ENCODE measurements at regions not wholly inside any gene's neighbourhood (a gene's known extent, or its start where the extent isn't known, plus 50 kb on each side); places are given as distances from the start of the nearest gene placed in this dataset.
"Not testable (repeated sequence)": the region's sequence is repeated elsewhere in the genome, so short reads cannot be mapped to it uniquely, and the experiment has no call there.

- H3K27me3 Mint-ChIP-seq: no peaks in the 10 kb centered on the region
- H3K4me3 Mint-ChIP-seq: no peak overlapping the region
- no peak overlapping the region for H3K27ac Mint-ChIP-seq
- peaks cover 3% of the 10 kb centered on the region for H3K4me1 Mint-ChIP-seq
- no peaks in the 10 kb centered on the region for H3K9me3 Mint-ChIP-seq
- H3K36me3 Mint-ChIP-seq: no peaks in the 10 kb centered on the region
Observed at GRCh38 chr7:148500978-148501377, 89.6 kb upstream of the C7orf33 start.

- Mint-ChIP-seq H3K4me3 (no peak overlapping the region), H3K27me3 (no peaks in the 10 kb centered on the region), H3K9me3 (no peaks in the 10 kb centered on the region), H3K36me3 (no peaks in the 10 kb centered on the region), H3K4me1 (peaks cover 3% of the 10 kb centered on the region), H3K27ac (no peak overlapping the region)
Observed at GRCh38 chr7:148503900-148504487, 86.6 kb upstream of the C7orf33 start.

GRCh38 chr7:148505645-148506375 is 84.8 kb upstream of the C7orf33 start:
- H3K4me1 Mint-ChIP-seq: peaks cover 3% of the 10 kb centered on the region
- H3K9me3 Mint-ChIP-seq: no peaks in the 10 kb centered on the region
- H3K36me3 Mint-ChIP-seq: no peaks in the 10 kb centered on the region
- no peak overlapping the region for H3K4me3 Mint-ChIP-seq
- H3K27ac Mint-ChIP-seq: no peak overlapping the region
- H3K27me3 Mint-ChIP-seq: no peaks in the 10 kb centered on the region

GRCh38 chr7:148507064-148507573 is 83.4 kb upstream of the C7orf33 start:
- not testable (repeated sequence) for H3K9me3 Mint-ChIP-seq, H3K27me3 Mint-ChIP-seq, H3K36me3 Mint-ChIP-seq, H3K27ac Mint-ChIP-seq, H3K4me3 Mint-ChIP-seq, H3K4me1 Mint-ChIP-seq

- Mint-ChIP-seq H3K27ac (no peak overlapping the region), H3K4me3 (no peak overlapping the region), H3K9me3 (no peaks in the 10 kb centered on the region), H3K4me1 (peaks cover 3% of the 10 kb centered on the region), H3K27me3 (no peaks in the 10 kb centered on the region), H3K36me3 (no peaks in the 10 kb centered on the region)
Observed at GRCh38 chr7:148507787-148508186, 82.8 kb upstream of the C7orf33 start.

GRCh38 chr7:148514236-148514635 is 76.3 kb upstream of the C7orf33 start:
- Mint-ChIP-seq H3K36me3 (no peaks in the 10 kb centered on the region), H3K27ac (no peak overlapping the region), H3K4me3 (no peak overlapping the region), H3K4me1 (no peaks in the 10 kb centered on the region), H3K27me3 (no peaks in the 10 kb centered on the region), H3K9me3 (no peaks in the 10 kb centered on the region)

- Mint-ChIP-seq H3K27ac (no peak overlapping the region), H3K36me3 (no peaks in the 10 kb centered on the region), H3K9me3 (no peaks in the 10 kb centered on the region), H3K4me1 (no peaks in the 10 kb centered on the region), H3K27me3 (no peaks in the 10 kb centered on the region), H3K4me3 (no peak overlapping the region)
Observed at GRCh38 chr7:148515237-148515636, 75.3 kb upstream of the C7orf33 start.

GRCh38 chr7:148515728-148516695 is 74.6 kb upstream of the C7orf33 start:
- H3K36me3 Mint-ChIP-seq: no peaks in the 10 kb centered on the region
- peaks cover 2% of the 10 kb centered on the region for H3K4me1 Mint-ChIP-seq
- H3K4me3 Mint-ChIP-seq: no peak overlapping the region
- no peak overlapping the region for H3K27ac Mint-ChIP-seq
- H3K9me3 Mint-ChIP-seq: no peaks in the 10 kb centered on the region
- H3K27me3 Mint-ChIP-seq: no peaks in the 10 kb centered on the region

GRCh38 chr7:148519386-148519785 is 71.2 kb upstream of the C7orf33 start:
- not testable (repeated sequence) for H3K27ac Mint-ChIP-seq, H3K27me3 Mint-ChIP-seq, H3K4me1 Mint-ChIP-seq, H3K9me3 Mint-ChIP-seq, H3K36me3 Mint-ChIP-seq, H3K4me3 Mint-ChIP-seq

- H3K27me3 Mint-ChIP-seq: peaks cover 5% of the 10 kb centered on the region
- peaks cover 4% of the 10 kb centered on the region for H3K4me1 Mint-ChIP-seq
- no peaks in the 10 kb centered on the region for H3K36me3 Mint-ChIP-seq
- no peaks in the 10 kb centered on the region for H3K9me3 Mint-ChIP-seq
- no peak overlapping the region for H3K4me3 Mint-ChIP-seq
- peak overlapping the region; percentile 8 for H3K27ac Mint-ChIP-seq
Observed at GRCh38 chr7:148521271-148521670, 69.3 kb upstream of the C7orf33 start.

- Mint-ChIP-seq H3K9me3 (no peaks in the 10 kb centered on the region), H3K4me3 (no peak overlapping the region), H3K27me3 (peaks cover 5% of the 10 kb centered on the region), H3K36me3 (no peaks in the 10 kb centered on the region), H3K4me1 (peaks cover 10% of the 10 kb centered on the region), H3K27ac (no peak overlapping the region)
Observed at GRCh38 chr7:148523550-148523949, 67.0 kb upstream of the C7orf33 start.

- peaks cover 5% of the 10 kb centered on the region for H3K27me3 Mint-ChIP-seq
- no peak overlapping the region for H3K4me3 Mint-ChIP-seq
- peaks cover 10% of the 10 kb centered on the region for H3K4me1 Mint-ChIP-seq
- H3K9me3 Mint-ChIP-seq: no peaks in the 10 kb centered on the region
- no peak overlapping the region for H3K27ac Mint-ChIP-seq
- no peaks in the 10 kb centered on the region for H3K36me3 Mint-ChIP-seq
Observed at GRCh38 chr7:148524479-148525224, 65.9 kb upstream of the C7orf33 start.

GRCh38 chr7:148527717-148528168 is 62.8 kb upstream of the C7orf33 start:
- no peaks in the 10 kb centered on the region for H3K27me3 Mint-ChIP-seq
- no peak overlapping the region for H3K27ac Mint-ChIP-seq
- H3K4me1 Mint-ChIP-seq: peaks cover 6% of the 10 kb centered on the region
- H3K4me3 Mint-ChIP-seq: no peak overlapping the region
- H3K36me3 Mint-ChIP-seq: no peaks in the 10 kb centered on the region
- no peaks in the 10 kb centered on the region for H3K9me3 Mint-ChIP-seq

GRCh38 chr7:148535217-148535616 is 55.3 kb upstream of the C7orf33 start:
- H3K9me3 Mint-ChIP-seq: no peaks in the 10 kb centered on the region
- no peak overlapping the region for H3K27ac Mint-ChIP-seq
- H3K27me3 Mint-ChIP-seq: peaks cover 2% of the 10 kb centered on the region
- H3K4me3 Mint-ChIP-seq: peak overlapping the region; percentile 52
- no peaks in the 10 kb centered on the region for H3K36me3 Mint-ChIP-seq
- peaks cover 9% of the 10 kb centered on the region for H3K4me1 Mint-ChIP-seq

GRCh38 chr7:148537435-148537834 is 53.1 kb upstream of the C7orf33 start:
- Mint-ChIP-seq H3K9me3 (no peaks in the 10 kb centered on the region), H3K27me3 (peaks cover 2% of the 10 kb centered on the region), H3K36me3 (no peaks in the 10 kb centered on the region), H3K4me1 (peaks cover 9% of the 10 kb centered on the region), H3K27ac (no peak overlapping the region), H3K4me3 (no peak overlapping the region)

Data from activated naive CD4-positive, alpha-beta T cell treated with anti-CD3 and anti-CD28 coated beads, Interleukin-2, amount 50 U/mL, for 24 hours (primary cell).